B cell (primary cell): ENCODE measurements at regions not wholly inside any gene's neighbourhood (a gene's known extent, or its start where the extent isn't known, plus 50 kb on each side); places are given as distances from the start of the nearest gene placed in this dataset.

Experiments used
- EZH2 ChIP-seq: IDR thresholded peaks from 2 replicates; pipeline ENCODE4 v1.6.1; 2012; ENCODE audit warnings: borderline replicate concordance, low read depth, mild to moderate bottlenecking, moderate library complexity, low read length; ENCODE audit not compliant: insufficient read depth, poor library complexity, severe bottlenecking
- TF ChIP-seq, protein P1 (sequence below): fragments of 200-600 bp; IDR thresholded peaks from one replicate; pipeline ENCODE4 v1.8.0; 2022; ENCODE audit warnings: antibody characterized with exemption, mild to moderate bottlenecking

DNA sequence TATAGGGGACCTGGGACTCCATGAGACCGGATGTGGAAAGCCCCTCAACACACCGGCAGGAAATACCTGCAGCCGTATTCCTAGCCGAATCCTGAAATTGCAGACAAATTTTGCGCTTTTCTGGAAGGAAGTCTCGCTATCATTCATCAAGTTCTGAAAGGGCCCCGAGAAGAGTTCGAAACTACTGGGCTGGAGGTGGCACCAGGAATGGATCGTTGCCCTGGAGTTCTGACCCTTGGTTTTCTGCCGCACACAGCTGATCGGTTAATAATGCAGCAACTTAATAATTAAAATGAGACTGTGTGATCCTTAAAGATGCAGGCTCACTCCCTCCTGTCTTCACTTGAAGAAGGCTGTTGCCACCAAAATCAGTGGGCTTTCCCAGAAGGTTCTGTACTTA lies 55.7 kb upstream of the MRTFB start:
- TF ChIP-seq, protein P1, sequence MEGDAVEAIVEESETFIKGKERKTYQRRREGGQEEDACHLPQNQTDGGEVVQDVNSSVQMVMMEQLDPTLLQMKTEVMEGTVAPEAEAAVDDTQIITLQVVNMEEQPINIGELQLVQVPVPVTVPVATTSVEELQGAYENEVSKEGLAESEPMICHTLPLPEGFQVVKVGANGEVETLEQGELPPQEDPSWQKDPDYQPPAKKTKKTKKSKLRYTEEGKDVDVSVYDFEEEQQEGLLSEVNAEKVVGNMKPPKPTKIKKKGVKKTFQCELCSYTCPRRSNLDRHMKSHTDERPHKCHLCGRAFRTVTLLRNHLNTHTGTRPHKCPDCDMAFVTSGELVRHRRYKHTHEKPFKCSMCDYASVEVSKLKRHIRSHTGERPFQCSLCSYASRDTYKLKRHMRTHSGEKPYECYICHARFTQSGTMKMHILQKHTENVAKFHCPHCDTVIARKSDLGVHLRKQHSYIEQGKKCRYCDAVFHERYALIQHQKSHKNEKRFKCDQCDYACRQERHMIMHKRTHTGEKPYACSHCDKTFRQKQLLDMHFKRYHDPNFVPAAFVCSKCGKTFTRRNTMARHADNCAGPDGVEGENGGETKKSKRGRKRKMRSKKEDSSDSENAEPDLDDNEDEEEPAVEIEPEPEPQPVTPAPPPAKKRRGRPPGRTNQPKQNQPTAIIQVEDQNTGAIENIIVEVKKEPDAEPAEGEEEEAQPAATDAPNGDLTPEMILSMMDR = no peak
- no peak for TF ChIP-seq EZH2
